Right atrium auricular region (tissue), 2 donors: ENCODE measurements at regions not wholly inside any gene's neighbourhood (a gene's known extent, or its start where the extent isn't known, plus 50 kb on each side); places are given as distances from the start of the nearest gene placed in this dataset.
A peak's percentile ranks its signal among the peaks of the same experiment; 100 is the strongest.

ENCODE experiments used
- DNase-seq: peaks from one replicate; pipeline ENCODE4 v3.0.0-alpha.2; 2019; ENCODE audit warnings: low spot score
- H3K27ac ChIP-seq, 2 donors: fragments of 200-600 bp; sonication (generic); 1 replicate in 1 of 2; 2 replicates in 1 of 2; pipeline ENCODE4 v1.5.1; 2016 to 2019
- H3K27me3 ChIP-seq, 2 donors: fragments of 200-600 bp; sonication (generic); one replicate each; pipeline versions ENCODE4 v1.5.1 to v1.6.0; 2017 to 2019
- H3K36me3 ChIP-seq: fragments of 200-600 bp; sonication (generic); one replicate; pipeline ENCODE4 v1.5.1; 2016
- H3K4me1 ChIP-seq, 2 donors: fragments of 200-600 bp; sonication (generic); one replicate each; pipeline versions ENCODE4 v1.5.1 to v1.6.0; 2017 to 2019
- H3K4me3 ChIP-seq, 2 donors: fragments of 200-600 bp; sonication (generic); 1 replicate in 1 of 2; 2 replicates in 1 of 2; pipeline ENCODE4 v1.5.1; 2017 to 2019; ENCODE audit warnings: mild to moderate bottlenecking in 1 of 2, moderate library complexity in 1 of 2
- H3K9me3 ChIP-seq, 2 donors: fragments of 200-600 bp; sonication (generic); one replicate each; pipeline ENCODE4 v1.5.1; 2019
- TF ChIP-seq, protein P1 (sequence below), 2 donors: fragments of 200-600 bp; sonication (generic); IDR thresholded peaks; one replicate each; pipeline ENCODE4 v1.5.1; 2019; ENCODE audit warnings: antibody characterized with exemption in 2 of 2

DNA sequence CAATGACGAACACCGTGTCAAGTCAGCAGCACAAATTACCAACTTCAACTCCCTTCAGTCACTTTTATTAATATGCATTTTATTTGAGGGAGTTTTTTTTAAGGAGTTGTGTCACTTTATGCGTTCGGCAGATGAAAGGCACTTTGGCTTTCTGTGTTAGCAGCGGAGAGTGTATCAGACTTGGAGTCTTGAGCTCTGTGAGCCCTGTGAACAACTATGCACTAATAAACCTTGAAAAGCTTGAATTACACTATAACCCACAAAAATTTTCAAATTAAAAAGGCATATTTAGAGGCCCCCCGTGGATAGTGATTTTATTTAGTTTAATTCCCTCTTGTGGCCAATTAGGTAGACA, 335.3 kb upstream of the NT5E start:
- TF ChIP-seq, protein P1, sequence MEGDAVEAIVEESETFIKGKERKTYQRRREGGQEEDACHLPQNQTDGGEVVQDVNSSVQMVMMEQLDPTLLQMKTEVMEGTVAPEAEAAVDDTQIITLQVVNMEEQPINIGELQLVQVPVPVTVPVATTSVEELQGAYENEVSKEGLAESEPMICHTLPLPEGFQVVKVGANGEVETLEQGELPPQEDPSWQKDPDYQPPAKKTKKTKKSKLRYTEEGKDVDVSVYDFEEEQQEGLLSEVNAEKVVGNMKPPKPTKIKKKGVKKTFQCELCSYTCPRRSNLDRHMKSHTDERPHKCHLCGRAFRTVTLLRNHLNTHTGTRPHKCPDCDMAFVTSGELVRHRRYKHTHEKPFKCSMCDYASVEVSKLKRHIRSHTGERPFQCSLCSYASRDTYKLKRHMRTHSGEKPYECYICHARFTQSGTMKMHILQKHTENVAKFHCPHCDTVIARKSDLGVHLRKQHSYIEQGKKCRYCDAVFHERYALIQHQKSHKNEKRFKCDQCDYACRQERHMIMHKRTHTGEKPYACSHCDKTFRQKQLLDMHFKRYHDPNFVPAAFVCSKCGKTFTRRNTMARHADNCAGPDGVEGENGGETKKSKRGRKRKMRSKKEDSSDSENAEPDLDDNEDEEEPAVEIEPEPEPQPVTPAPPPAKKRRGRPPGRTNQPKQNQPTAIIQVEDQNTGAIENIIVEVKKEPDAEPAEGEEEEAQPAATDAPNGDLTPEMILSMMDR (IDR thresholded peaks at IDR 0.05): no peak
- Histone ChIP-seq H3K9me3 (no peaks in the 10 kb centered on the region), H3K27ac (no peak overlapping the region), H3K27me3 (no peaks in the 10 kb centered on the region), H3K36me3 (no peaks in the 10 kb centered on the region), H3K4me1 (no peaks in the 10 kb centered on the region), H3K4me3 (peak overlapping the region in 1 of 2 donors; percentile 6)
- no peak for DNase-seq

DNA sequence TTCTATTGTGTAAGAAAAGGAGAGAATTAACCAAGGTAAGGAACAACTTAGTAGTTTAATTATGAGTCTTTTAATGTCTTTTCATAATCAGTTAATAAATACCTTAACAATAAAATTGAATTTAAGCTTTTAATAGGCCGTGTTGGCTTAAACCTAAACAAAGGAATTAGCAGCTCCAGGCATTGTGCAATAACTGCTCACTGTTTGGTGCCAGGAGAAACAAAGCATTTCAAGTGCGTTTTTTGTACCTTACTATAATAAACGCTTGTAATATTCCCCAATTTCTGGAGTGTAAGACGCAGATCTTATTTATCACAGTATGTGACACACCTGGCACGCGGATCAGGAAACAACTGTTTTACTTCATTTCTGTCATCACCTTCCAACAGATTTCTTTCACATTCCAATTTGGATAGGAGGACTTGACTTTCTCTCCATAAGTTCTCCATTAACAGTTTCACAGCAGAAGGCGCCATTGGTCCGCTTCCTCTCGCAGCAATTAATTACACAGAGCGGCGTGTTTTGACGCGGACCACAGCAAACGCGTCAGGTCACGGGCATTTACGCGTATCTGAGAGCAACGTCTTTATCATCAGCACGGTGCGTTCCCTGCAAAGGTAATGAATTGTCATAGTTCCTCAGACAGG, 335.8 kb upstream of the NT5E start:
- no peak overlapping the region for H3K27ac ChIP-seq
- no peaks in the 10 kb centered on the region for H3K27me3 ChIP-seq
- H3K4me3 ChIP-seq: peak overlapping the region in 1 of 2 donors; percentile 6
- no peaks in the 10 kb centered on the region for H3K4me1 ChIP-seq
- peak; percentile 63 for DNase-seq
- no peaks in the 10 kb centered on the region for H3K36me3 ChIP-seq
- no peaks in the 10 kb centered on the region for H3K9me3 ChIP-seq
- TF ChIP-seq, protein P1 (IDR thresholded peaks at IDR 0.05): no peak

DNA sequence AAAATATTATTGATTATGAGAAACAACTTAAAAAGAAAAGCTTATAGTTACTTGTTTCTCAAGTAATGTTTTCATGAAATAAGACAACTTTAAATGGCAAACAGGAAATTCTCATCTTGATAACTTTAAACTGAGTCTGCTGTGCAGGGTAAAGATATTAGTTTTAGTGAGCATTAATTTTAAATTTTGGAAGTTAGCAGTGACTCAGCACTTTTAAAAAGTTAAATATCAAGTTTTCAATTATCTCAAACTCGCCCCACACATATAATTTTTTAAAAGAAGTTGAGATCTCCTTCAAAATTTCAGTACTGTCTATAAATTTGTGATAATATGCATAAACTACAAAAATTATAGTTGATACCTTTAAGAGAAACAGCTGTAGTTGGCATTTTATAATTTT, 337.3 kb upstream of the NT5E start:
- H3K27ac ChIP-seq: no peak overlapping the region
- DNase-seq: no peak
- H3K27me3 ChIP-seq: no peaks in the 10 kb centered on the region
- no peaks in the 10 kb centered on the region for H3K9me3 ChIP-seq
- TF ChIP-seq, protein P1 (IDR thresholded peaks at IDR 0.05): no peak
- no peaks in the 10 kb centered on the region for H3K36me3 ChIP-seq
- H3K4me1 ChIP-seq: no peaks in the 10 kb centered on the region
- H3K4me3 ChIP-seq: no peak overlapping the region

DNA sequence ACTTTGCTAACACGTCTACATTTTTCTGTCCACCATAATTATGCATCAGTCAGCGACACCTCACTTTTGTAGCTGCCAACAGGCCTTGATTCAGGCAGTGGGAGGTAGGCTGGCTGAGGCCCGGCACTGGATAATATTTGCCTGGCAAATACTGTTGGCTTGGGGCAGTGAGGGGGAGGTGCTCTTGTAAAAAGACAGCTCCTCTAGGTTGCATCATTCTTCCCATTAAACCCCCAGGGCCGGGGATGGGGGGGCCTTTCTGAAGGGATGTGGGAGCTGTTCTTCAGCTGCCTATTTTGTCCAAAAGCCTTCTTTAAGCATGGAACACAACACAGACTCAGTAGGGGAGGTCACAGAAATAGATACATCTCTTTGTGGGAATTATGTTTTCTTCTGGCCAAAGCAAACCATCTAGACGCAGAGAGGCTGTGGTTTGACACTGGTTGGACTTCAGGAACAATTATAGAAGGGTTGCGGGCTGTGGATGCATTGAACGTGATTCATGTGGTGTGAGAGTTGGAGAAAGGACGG, 338.3 kb upstream of the NT5E start:
- DNase-seq: no peak
- Histone ChIP-seq H3K27me3 (no peaks in the 10 kb centered on the region), H3K4me3 (no peak overlapping the region), H3K9me3 (no peaks in the 10 kb centered on the region), H3K4me1 (no peaks in the 10 kb centered on the region), H3K36me3 (no peaks in the 10 kb centered on the region), H3K27ac (no peak overlapping the region)
- TF ChIP-seq, protein P1 (IDR thresholded peaks at IDR 0.05): no peak

DNA sequence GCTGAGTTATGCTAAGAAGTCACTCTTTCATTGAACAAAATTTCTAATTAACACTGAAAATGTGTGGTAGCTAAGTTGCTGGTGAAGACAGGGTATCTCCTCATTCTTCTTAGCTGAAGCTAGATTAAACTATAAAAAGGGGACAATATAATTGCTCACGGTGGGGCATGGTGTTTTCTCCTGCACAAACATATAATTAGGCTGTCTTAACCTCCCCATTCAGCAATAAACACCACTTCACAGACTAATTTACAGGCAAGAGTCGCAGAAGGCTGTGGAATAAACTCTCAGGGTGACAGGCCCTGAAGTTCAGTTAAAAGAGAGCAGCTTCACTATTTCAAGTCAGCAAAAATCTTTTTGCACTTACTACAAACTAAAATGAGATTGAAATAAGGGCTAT, 338.9 kb upstream of the NT5E start:
- Histone ChIP-seq H3K9me3 (no peaks in the 10 kb centered on the region), H3K4me3 (no peak overlapping the region), H3K27ac (no peak overlapping the region), H3K4me1 (no peaks in the 10 kb centered on the region), H3K36me3 (no peaks in the 10 kb centered on the region), H3K27me3 (no peaks in the 10 kb centered on the region)
- no peak for DNase-seq
- TF ChIP-seq, protein P1 (IDR thresholded peaks at IDR 0.05): no peak

DNA sequence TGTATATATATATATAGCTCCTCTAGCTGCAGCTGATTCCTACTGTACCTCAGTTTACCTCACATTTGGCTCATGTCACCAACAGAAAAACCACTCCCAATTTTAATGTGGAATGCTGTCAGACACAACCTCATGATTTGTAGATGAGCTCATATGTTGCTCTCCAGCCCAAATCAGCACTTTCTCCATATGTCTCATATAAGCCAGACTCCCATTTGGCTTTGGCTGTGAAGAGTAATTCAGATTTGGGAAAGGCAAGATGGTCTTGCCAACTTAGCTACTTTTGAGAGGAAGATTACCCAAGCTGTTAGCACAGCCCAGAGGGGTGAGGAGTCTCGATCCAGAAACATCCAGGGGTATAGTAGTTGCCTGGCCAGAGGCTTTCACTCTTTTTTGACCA, 342.2 kb upstream of the NT5E start:
- TF ChIP-seq, protein P1 (IDR thresholded peaks at IDR 0.05): no peak

More for the DNA sequence above, 342.2 kb upstream of the NT5E start:
- no peak overlapping the region for H3K27ac ChIP-seq
- H3K4me3 ChIP-seq: no peak overlapping the region
- H3K36me3 ChIP-seq: no peaks in the 10 kb centered on the region
- H3K4me1 ChIP-seq: no peaks in the 10 kb centered on the region
- DNase-seq: no peak
- H3K9me3 ChIP-seq: no peaks in the 10 kb centered on the region
- no peaks in the 10 kb centered on the region for H3K27me3 ChIP-seq
